IMR-90 (cell line): ENCODE measurements at regions not wholly inside any gene's neighbourhood (a gene's known extent, or its start where the extent isn't known, plus 50 kb on each side); places are given as distances from the start of the nearest gene placed in this dataset.

Source experiments
- CTCF ChIP-seq: conservative IDR thresholded peaks from 2 replicates; pipeline ENCODE4 v1.5.1; 2012; ENCODE audit warnings: mild to moderate bottlenecking, low read depth, low read length, improper control_type of control experiment
- FOS ChIP-seq: fragments of 150-350 bp; IDR thresholded peaks from 2 replicates; pipeline ENCODE4 v1.6.1; 2016; ENCODE audit warnings: low read depth, low read length
- POLR2A ChIP-seq: IDR thresholded peaks from 2 replicates; pipeline ENCODE4 v1.6.1; 2012; ENCODE audit warnings: mild to moderate bottlenecking, low read depth, low read length
- RCOR1 ChIP-seq: IDR thresholded peaks from 2 replicates; pipeline ENCODE4 v1.6.1; 2012; ENCODE audit warnings: mild to moderate bottlenecking, low read length, improper control_type of control experiment; ENCODE audit not compliant: insufficient replicate concordance
- SMC3 ChIP-seq: fragments of 150-350 bp; IDR thresholded peaks from 2 replicates; pipeline ENCODE4 v1.6.1; 2016; ENCODE audit warnings: low read depth, mild to moderate bottlenecking, antibody characterized with exemption, low read length, moderate library complexity
- USF2 ChIP-seq: fragments of 150-350 bp; IDR thresholded peaks from 2 replicates; pipeline ENCODE4 v1.6.1; 2017; ENCODE audit warnings: mild to moderate bottlenecking, antibody characterized with exemption, low read length, low read depth

DNA sequence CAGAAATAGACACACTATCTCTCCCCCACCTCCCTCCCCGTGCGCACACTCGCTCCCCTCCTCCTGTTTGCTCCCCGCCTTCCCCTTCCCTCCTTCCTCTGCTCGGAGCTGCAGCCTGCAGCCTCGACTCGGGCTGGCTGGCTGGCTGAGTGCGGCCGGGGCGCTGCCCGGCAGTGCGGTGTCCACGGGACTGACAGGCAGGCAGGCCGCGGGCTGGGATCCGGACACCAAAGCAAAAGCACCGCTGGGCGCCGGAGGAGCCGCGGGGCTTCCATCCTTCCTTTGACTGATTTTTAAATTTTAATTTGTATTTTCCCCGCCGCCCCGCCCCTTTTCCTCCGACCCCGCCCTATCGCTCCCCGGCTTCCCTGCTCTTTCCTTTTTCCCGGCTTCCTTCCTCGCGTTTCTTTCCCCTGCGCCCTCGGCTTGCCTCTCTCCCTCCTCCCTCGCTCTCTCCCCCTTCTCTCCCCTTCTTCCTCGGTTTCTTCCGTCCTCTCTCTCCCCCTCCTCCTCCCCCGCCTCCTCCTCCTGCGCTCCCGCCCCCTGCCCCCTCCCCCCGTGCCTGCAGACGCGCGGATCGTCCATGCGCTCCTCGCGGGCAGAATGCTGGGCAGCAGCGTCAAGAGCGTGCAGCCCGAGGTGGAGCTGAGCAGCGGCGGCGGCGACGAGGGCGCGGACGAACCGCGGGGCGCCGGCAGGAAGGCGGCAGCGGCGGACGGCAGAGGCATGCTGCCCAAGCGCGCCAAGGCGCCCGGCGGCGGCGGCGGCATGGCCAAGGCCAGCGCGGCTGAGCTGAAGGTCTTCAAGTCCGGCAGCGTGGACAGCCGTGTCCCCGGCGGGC, 109.4 kb downstream of the NAV1 start:
- TF ChIP-seq FOS = no peak
- TF ChIP-seq CTCF = no peak
- no peak; the same call in 1 of the 2 replicates for TF ChIP-seq POLR2A
- TF ChIP-seq SMC3 = no peak
- no peak for TF ChIP-seq RCOR1
- no peak for TF ChIP-seq USF2
